ENCODE measurements at regions not wholly inside any gene's neighbourhood (a gene's known extent, or its start where the extent isn't known, plus 50 kb on each side); places are given as distances from the start of the nearest gene placed in this dataset.

DNA sequence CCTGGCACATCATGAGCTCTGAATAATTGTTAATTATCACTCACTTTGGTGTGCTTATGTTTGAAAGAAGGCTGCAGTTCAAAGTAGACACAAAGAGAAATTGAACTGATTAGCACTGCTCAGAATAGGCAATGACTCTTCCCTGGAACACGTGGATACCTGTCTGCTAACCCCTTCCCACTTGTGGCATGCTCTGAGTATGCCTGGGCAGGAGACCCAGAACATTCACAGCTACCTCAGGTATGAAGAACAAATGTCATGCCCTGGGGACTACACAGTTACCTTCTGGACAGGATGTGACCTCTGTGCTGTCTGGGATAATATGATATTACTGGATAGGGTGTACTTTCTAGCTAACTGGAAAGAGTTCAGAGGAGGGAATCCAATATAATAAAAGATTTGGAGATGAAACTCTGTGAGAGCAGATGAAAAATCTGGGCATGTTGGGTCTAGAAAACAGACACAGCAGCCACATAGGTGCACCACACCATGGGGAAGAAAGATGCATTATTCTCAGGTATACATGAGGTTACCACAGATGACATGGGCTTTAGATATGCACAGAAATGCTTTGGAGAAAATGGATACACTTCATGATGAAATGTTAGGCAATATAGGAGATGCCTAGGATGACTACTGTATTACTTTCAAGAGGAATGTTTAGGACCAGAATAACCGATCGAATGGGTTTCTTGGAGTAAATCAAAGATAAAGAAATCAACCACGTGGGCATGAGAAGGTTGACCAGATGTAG is 324.2 kb upstream of the PREP start:
- TF ChIP-seq POLR2A (IDR thresholded peaks at IDR 0.05; ENCODE audit: low read depth, low read length) (no peak), SPI1 (IDR thresholded peaks at IDR 0.05; ENCODE audit: low read depth, low read length) (no peak)

Measured in GM12891 (cell line).